ENCODE measurements at regions not wholly inside any gene's neighbourhood (a gene's known extent, or its start where the extent isn't known, plus 50 kb on each side); places are given as distances from the start of the nearest gene placed in this dataset.

DNA sequence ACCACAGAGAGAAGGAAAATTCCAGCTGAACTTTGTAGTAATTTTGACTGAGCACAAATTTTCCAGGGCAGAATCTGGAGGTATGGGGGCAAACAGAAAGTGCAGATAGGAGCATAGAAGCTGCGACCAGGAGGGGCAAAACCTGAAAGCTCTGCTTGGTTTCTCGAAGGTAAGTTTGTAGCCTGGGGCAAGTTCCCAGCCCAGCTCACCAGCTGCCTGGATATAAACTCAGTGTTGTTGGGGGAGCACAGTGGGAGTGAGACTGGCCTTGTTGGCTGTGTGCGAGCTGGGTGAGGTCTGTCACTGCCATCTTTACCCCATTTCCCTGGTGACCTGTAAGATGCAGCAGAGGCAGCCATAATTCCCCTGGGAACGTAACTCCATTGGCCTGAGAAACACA lies 213.5 kb upstream of the POF1B start:
- POLR2A ChIA-PET, result no interaction called here
- CTCF ChIA-PET (ENCODE audit: low intra/inter-chr PET ratio), result no interaction called here
- Histone ChIP-seq H3K79me2 (ENCODE audit: control insufficient read depth, insufficient read depth, low read length) (no peaks in the 10 kb centered on the region), H3K9ac (ENCODE audit: insufficient read depth in 1 of 2, low read depth in 2 of 2, low read length in 2 of 2) (no peak overlapping the region), H3K4me2 (ENCODE audit: insufficient read depth, low read length) (no peak overlapping the region), H2AFZ (ENCODE audit: low read depth, low read length) (no peak overlapping the region), H3K9me3 (replicated peaks; ENCODE audit: control insufficient read depth, insufficient read depth, low read depth, low read length) (no peaks in the 10 kb centered on the region), H3K4me3 (no peak overlapping the region), H4K20me1 (replicated peaks; ENCODE audit: control insufficient read depth, insufficient read depth, low read length) (no peaks in the 10 kb centered on the region), H3K9me1 (ENCODE audit: control insufficient read depth, insufficient read depth, low read length) (no peaks in the 10 kb centered on the region), H3K4me1 (replicated peaks in 1 of 2; ENCODE audit: control insufficient read depth in 2 of 2, insufficient read depth in 2 of 2, low read length in 2 of 2) (no peaks in the 10 kb centered on the region), H3K27ac (ENCODE audit: extremely low read depth, low read depth, low read length) (no peak overlapping the region), H3K36me3 (ENCODE audit: control insufficient read depth, insufficient read depth, low read length) (no peaks in the 10 kb centered on the region), H3K27me3 (ENCODE audit: control insufficient read depth in 2 of 2, insufficient read depth in 2 of 2, low read length in 2 of 2) (no peaks in the 10 kb centered on the region)
- DNase-seq (ENCODE audit: extremely low read depth in 1 of 4, low spot score in 3 of 4) (no peak), FAIRE-seq (no peak), ATAC-seq (no peak)
- intact Hi-C loops (cut with micrococcal nuclease), result no loop called here
- no TSS peak for BruUV-seq (replicated peaks)
- in situ Hi-C loops (cut with MboI), result no loop called here
- 0% methylated on average over 3 of the region's 4 CpGs for WGBS (ENCODE audit: insufficient coverage, low coverage, missing lambda C conversion rate)
- TF ChIP-seq HDGF (IDR thresholded peaks at IDR 0.05), result no peak
- no peak for TF ChIP-seq ZEB2 (IDR thresholded peaks at IDR 0.05)
- TF ChIP-seq YBX1 (IDR thresholded peaks at IDR 0.05), result no peak
- TF ChIP-seq NCOA1 (IDR thresholded peaks at IDR 0.05; ENCODE audit: low read depth), result no peak
- no peak for TF ChIP-seq NFIC (IDR thresholded peaks at IDR 0.05)
- TF ChIP-seq ZNF347 (CRISPR knock-in tag; IDR thresholded peaks at IDR 0.05; ENCODE audit: low read depth), result no peak
- TF ChIP-seq ZNF696 (CRISPR knock-in tag; conservative IDR thresholded peaks at IDR 0.05), result no peak
- no peak for TF ChIP-seq TARDBP (IDR thresholded peaks at IDR 0.05)
- no peak for TF ChIP-seq STAT6 (CRISPR knock-in tag; IDR thresholded peaks at IDR 0.05)
- TF ChIP-seq FOXA3 (CRISPR knock-in tag; conservative IDR thresholded peaks at IDR 0.05 in 1 of 2, IDR thresholded peaks at IDR 0.05 in 1 of 2), result no peak
- no peak for TF ChIP-seq NFIX (CRISPR knock-in tag; IDR thresholded peaks at IDR 0.05; ENCODE audit: low read depth)

All from K562 (cell line).